ENCODE measurements at regions not wholly inside any gene's neighbourhood (a gene's known extent, or its start where the extent isn't known, plus 50 kb on each side); places are given as distances from the start of the nearest gene placed in this dataset.

- Histone ChIP-seq H3K27me3 (no peaks in the 10 kb centered on the region), H3K4me3 (no peak overlapping the region), H3K36me3 (no peaks in the 10 kb centered on the region), H3K27ac (no peak overlapping the region), H3K9me3 (no peaks in the 10 kb centered on the region), H3K4me1 (no peaks in the 10 kb centered on the region)
- TF ChIP-seq CTCF (IDR thresholded peaks at IDR 0.05) (no peak), POLR2A (IDR thresholded peaks at IDR 0.05) (no peak), POLR2AphosphoS5 (IDR thresholded peaks at IDR 0.05; ENCODE audit: insufficient read depth in 1 of 2, low read depth in 1 of 2) (no peak)
- intact Hi-C loops (cut with DNase I), result no loop called here
- no peak for DNase-seq (ENCODE audit: extremely low spot score in 2 of 2)
These were observed 179.6 kb upstream of the SPRY1 start for GRCh38 chr4:123216946-123217345.

GRCh38 chr4:123217664-123218063 lies 178.9 kb upstream of the SPRY1 start:
- no peaks in the 10 kb centered on the region for H3K4me1 ChIP-seq
- no peaks in the 10 kb centered on the region for H3K36me3 ChIP-seq
- no peak overlapping the region for H3K27ac ChIP-seq
- DNase-seq (ENCODE audit: extremely low spot score in 2 of 2), result no peak
- no peaks in the 10 kb centered on the region for H3K9me3 ChIP-seq
- intact Hi-C loops (cut with DNase I), result no loop called here
- H3K27me3 ChIP-seq, result no peaks in the 10 kb centered on the region
- no peak overlapping the region for H3K4me3 ChIP-seq
- no peak for TF ChIP-seq POLR2AphosphoS5 (IDR thresholded peaks at IDR 0.05; ENCODE audit: insufficient read depth in 1 of 2, low read depth in 1 of 2)
- TF ChIP-seq POLR2A (IDR thresholded peaks at IDR 0.05), result no peak
- no peak for TF ChIP-seq CTCF (IDR thresholded peaks at IDR 0.05)

- Histone ChIP-seq H3K27me3 (no peaks in the 10 kb centered on the region), H3K4me3 (no peak overlapping the region), H3K4me1 (no peaks in the 10 kb centered on the region), H3K9me3 (no peaks in the 10 kb centered on the region), H3K27ac (no peak overlapping the region), H3K36me3 (no peaks in the 10 kb centered on the region)
- DNase-seq (ENCODE audit: extremely low spot score in 2 of 2), result no peak
- intact Hi-C loops (cut with DNase I), result no loop called here
- TF ChIP-seq CTCF (IDR thresholded peaks at IDR 0.05), result no peak
- TF ChIP-seq POLR2AphosphoS5 (IDR thresholded peaks at IDR 0.05; ENCODE audit: insufficient read depth in 1 of 2, low read depth in 1 of 2), result no peak
- no peak for TF ChIP-seq POLR2A (IDR thresholded peaks at IDR 0.05)
These were observed 177.6 kb upstream of the SPRY1 start for GRCh38 chr4:123218981-123219380.

GRCh38 chr4:123229286-123229685 lies 167.3 kb upstream of the SPRY1 start:
- intact Hi-C loops (cut with DNase I), result no loop called here
- no peak for DNase-seq (ENCODE audit: extremely low spot score in 2 of 2)
- H3K27me3 ChIP-seq, result no peaks in the 10 kb centered on the region
- no peaks in the 10 kb centered on the region for H3K9me3 ChIP-seq
- TF ChIP-seq CTCF (IDR thresholded peaks at IDR 0.05) (no peak), POLR2AphosphoS5 (IDR thresholded peaks at IDR 0.05; ENCODE audit: insufficient read depth in 1 of 2, low read depth in 1 of 2) (no peak), POLR2A (IDR thresholded peaks at IDR 0.05) (no peak)
- no peaks in the 10 kb centered on the region for H3K36me3 ChIP-seq
- H3K4me3 ChIP-seq, result no peak overlapping the region
- H3K4me1 ChIP-seq, result no peaks in the 10 kb centered on the region
- no peak overlapping the region for H3K27ac ChIP-seq

- no peak for TF ChIP-seq CTCF (IDR thresholded peaks at IDR 0.05)
- TF ChIP-seq POLR2AphosphoS5 (IDR thresholded peaks at IDR 0.05; ENCODE audit: insufficient read depth in 1 of 2, low read depth in 1 of 2), result no peak
- TF ChIP-seq POLR2A (IDR thresholded peaks at IDR 0.05), result no peak
- intact Hi-C loops (cut with DNase I), result no loop called here
- H3K4me1 ChIP-seq, result no peaks in the 10 kb centered on the region
- H3K27ac ChIP-seq, result no peak overlapping the region
- no peak overlapping the region for H3K4me3 ChIP-seq
- H3K9me3 ChIP-seq, result no peaks in the 10 kb centered on the region
- DNase-seq (ENCODE audit: extremely low spot score in 2 of 2), result no peak
- no peaks in the 10 kb centered on the region for H3K36me3 ChIP-seq
- no peaks in the 10 kb centered on the region for H3K27me3 ChIP-seq
These were observed 166.5 kb upstream of the SPRY1 start for GRCh38 chr4:123230061-123230460.

Measured in vagina (tissue), 2 donors.